HG02623 (cell line): ENCODE measurements at regions not wholly inside any gene's neighbourhood (a gene's known extent, or its start where the extent isn't known, plus 50 kb on each side); places are given as distances from the start of the nearest gene placed in this dataset.
"Not testable (repeated sequence)": the region's sequence is repeated elsewhere in the genome, so short reads cannot be mapped to it uniquely, and the experiment has no call there.

Experiments used
- ATAC-seq: cut with Tn5 transposase; IDR thresholded peaks from one replicate; pipeline ENCODE4 v1.9.1; 2021; ENCODE audit warnings: moderate library complexity; ENCODE audit not compliant: unreplicated experiment

DNA sequence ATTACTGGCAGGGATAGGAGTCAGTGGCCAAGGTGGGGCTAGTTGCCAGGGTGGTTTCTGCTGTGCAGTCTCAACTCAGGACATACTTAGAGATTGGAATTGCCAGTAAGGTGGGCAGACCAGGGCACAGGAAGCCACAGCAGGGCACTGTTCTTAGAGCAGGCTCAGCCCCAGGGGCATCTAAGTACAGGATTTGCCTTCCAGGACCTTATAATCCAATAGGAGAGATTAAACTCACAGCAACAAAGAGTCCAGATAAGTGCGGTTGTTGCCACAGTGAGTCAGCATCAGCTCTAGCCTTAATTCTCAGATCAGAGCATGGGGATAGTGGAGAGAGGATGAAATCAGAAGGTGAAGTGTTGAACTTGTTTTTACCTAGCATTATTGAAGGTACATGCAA is 265.8 kb upstream of the TRPC7 start:
- no peak for ATAC-seq

- no peak for ATAC-seq
Measured at GRCh38 chr5:136629125-136629792, 263.9 kb upstream of the TRPC7 start.

- no peak for ATAC-seq
Measured at GRCh38 chr5:136626531-136626930, 261.2 kb upstream of the TRPC7 start.

DNA sequence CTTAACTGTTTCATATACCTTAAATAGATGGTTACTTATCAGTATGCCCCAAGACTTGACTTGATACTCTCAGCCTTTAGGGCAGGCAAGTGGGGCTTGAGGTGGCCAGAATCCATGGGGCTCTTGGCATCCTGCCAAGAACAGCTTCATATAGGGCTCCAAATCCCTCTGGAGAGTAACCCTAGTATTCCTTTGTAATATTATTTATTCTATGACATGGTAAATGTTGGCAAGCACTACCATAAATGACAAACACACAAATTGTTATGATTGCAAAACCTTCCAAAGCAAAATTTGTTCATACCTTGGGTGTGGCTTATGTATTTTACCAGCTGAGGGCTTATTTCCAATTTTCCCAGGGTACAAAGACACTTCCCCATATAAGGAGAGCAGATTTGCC is 257.4 kb upstream of the TRPC7 start:
- ATAC-seq: no peak

DNA sequence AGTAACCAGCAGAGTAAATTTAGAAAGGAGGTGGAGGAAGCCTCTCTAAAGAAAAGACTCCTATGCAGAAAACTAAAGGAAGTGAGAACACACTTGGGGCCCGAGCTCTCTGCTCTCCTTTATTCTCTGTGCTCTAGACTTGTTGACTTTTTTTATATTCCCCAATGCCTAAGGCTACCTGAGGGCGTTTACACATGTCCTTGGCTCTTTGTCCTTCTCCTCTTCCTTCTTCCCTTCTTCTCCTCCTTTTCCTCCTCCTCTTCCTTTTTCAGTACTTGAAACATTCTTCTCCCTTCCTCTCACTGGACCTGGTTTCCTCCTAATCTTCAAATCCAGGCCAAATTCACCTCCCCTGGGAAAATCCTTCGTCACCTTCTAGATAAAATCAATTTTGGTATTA is 256.4 kb upstream of the TRPC7 start:
- no peak for ATAC-seq

DNA sequence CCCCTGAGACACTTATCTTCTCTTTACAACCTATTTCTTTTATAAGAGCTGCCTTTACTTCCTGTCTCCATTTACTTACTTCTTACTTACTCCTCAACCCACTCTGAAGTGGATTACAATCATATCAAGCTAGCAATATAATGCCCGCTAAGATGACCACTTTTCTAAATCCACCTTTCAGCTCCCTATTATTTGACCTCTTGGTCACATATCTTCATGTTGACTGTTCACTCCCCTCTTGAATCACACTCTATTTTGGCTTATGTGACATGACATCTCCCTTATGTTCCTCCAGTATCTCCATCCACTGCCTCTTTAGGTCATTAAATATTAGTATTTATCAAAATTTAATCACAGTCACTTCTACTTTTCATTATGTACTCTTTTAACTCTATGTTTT is 255.3 kb upstream of the TRPC7 start:
- ATAC-seq: no peak

DNA sequence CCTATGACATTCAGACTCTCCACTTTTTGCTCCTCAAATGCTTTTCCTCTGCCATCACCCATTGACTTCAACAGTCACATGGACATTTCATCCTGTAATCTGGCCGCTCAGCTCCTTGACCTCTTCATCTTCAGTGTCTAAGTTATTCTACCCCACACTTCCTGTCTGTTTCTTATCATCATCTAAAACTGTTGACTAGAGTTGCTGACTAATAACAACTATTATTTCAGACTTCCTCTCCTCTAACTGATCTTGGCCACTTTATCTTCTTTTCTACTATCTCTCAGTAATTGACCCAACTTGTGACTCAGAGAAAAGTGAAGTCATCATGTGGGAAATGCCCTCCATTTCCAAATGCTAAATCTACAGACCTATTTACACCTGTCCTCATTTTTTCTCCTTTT is 254.7 kb upstream of the TRPC7 start:
- ATAC-seq: no peak

GRCh38 chr5:136619556-136619955 is 254.2 kb upstream of the TRPC7 start:
- no peak for ATAC-seq

DNA sequence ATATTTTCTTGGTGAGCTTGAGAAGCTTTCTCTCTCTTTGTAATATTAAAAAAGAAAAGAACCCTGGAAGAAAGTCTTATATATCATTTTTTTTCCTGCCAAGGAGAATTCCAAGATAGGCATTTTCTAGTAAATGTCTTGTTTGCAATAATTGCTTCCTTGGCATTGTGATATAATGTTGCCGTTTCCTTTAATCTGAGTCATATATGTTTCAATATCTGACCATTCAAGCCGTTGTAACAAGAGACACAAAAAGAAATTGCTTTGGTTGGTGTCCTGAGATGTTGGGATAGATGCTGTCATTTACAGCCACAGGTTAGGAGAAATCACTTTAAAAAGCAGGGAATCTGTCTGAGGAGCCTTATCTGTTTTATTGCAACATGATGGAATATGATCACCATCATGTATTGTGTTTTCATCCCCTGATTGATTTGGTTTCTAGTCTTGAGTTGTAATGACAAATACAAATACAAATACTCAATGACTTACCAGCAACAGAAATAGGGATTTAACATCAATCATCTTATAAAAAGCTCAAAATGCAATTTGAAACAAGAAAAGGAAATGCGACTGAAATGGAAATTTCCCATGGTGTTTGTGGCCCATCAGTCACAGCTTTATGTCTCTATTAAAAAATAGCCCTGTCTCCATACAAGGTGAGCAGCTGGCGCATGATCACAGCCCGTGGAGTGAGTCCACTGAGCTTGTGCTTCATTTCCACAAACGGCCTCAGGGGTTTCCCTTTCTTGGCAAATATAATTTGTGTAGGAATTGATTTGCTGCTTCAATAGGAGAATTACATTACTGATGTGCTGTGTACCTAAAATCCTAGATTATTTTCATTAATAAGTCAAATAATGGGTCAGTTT is 250.1 kb upstream of the TRPC7 start:
- ATAC-seq: no peak

- ATAC-seq: no peak
Measured at GRCh38 chr5:136613230-136613629, 247.9 kb upstream of the TRPC7 start.

DNA sequence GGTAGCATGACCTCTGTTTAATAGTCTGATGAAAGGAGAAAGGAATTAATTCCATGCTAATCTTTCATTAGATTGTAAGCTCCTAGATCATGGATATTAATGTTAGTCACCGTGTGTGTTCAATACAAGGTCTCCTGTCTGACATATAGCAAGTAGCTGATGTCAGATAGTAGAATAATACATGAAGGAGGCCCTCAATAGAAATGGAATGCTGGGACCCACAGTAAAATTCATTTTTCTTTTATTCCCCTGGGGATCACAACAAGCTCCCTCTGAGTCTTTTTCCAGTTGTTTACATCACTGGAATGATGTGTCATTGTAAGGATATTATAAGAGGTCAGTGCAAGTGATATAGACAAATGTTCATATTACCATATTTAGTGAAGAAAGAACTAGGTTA is 240.3 kb upstream of the TRPC7 start:
- ATAC-seq: no peak

DNA sequence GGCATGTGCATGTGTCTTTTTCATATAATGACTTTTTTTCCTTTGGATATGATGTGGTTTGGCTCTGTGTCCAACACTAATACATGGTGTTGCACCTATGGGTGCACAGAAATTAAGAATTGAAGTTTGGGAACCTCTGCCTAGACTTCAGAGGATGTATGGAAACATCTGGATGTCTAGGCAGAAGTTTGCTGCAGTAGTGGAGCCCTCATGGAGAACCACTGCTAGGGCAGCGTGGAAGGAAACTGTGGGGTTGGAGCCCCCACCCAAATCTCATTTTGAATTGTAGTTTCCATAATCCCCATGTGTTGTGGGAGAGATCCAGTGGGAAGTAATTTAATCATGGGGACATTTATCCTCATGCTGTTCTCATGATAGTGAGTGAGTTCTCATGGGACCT is 235.0 kb upstream of the TRPC7 start:
- ATAC-seq: no peak

- ATAC-seq: no peak
Measured at GRCh38 chr5:136598802-136599404, 233.6 kb upstream of the TRPC7 start.

DNA sequence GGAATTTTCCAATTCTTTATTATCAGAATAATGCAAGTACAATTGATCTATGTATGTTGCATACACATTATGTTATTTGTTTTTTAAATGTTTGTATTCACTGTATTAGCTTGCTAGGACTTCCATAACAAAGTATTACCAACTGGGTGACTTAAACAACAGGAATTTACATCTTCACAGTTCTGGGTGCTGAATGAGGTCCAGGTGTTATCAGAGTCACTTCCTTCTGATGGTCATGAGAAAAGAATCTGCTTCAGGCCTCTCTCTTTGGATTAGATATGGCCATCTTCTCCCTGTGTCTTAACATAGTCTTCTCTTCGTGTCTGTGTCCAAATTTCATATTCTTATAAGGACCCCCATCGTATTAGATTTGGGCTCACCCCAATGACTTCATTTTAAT is 229.1 kb upstream of the TRPC7 start:
- no peak for ATAC-seq

- no peak for ATAC-seq
Measured at GRCh38 chr5:136590581-136590980, 225.2 kb upstream of the TRPC7 start.

- ATAC-seq: no peak
Measured at GRCh38 chr5:136586196-136586595, 220.9 kb upstream of the TRPC7 start.

GRCh38 chr5:136584474-136584873 is 219.1 kb upstream of the TRPC7 start:
- no peak for ATAC-seq

- ATAC-seq: no peak
Measured at GRCh38 chr5:136579238-136579637, 213.9 kb upstream of the TRPC7 start.

- ATAC-seq: not testable (repeated sequence)
Measured at GRCh38 chr5:136569875-136570274, 204.5 kb upstream of the TRPC7 start.

DNA sequence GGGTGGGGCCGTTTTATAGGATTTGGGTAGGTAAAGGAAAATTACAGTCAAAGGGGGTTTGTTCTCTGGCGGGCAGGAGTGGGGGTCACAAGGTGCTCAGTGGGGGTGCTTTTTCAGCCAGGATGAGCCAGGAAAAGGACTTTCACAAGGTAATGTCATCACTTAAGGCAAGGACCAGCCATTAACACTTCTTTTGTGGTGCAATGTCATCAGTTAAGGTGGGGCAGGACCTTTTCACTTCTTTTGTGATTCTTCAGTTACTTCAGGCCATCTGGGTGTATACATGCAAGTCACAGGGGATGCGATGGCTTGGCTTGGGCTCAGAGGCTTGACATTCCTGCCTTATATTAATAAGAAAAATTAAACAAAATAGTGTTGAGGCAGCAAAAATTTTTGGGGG is 200.1 kb upstream of the TRPC7 start:
- ATAC-seq: not testable (repeated sequence)

DNA sequence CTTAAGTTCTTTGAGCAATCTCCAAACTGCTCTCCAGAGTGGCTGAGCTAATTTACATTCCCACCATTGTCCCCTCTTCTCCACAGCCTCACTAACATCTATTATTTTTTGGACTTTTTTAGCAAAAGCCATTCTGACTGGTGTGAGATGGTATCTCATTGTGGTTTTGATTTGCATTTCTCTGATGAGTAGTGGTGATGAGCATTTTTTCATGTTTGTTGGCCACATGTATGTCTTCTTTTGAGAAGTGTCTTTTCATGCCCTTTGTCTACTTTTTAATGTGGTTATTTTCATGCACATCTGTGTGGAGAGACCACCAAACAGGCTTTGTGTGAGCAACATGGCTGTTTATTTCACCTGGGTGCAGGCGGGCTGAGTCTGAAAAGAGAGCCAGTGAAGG is 199.7 kb upstream of the TRPC7 start:
- not testable (repeated sequence) for ATAC-seq

- not testable (repeated sequence) for ATAC-seq
Measured at GRCh38 chr5:136564431-136564830, 199.1 kb upstream of the TRPC7 start.
